Cardiac fibroblast (primary cell): ENCODE measurements at regions not wholly inside any gene's neighbourhood (a gene's known extent, or its start where the extent isn't known, plus 50 kb on each side); places are given as distances from the start of the nearest gene placed in this dataset.

Experiments
- DNase-seq, 2 donors: peaks; one replicate each; pipeline versions ENCODE4 v3.0.0 to v3.0.0-alpha.2; 2010; ENCODE audit warnings: low read depth in 2 of 2
- H3K4me3 ChIP-seq, 2 donors: replicated peaks in 1 of 2; 1 replicate in 1 of 2; 2 replicates in 1 of 2; pipeline ENCODE4 v1.5.1; 2011; ENCODE audit warnings: low read depth in 2 of 2, low read length in 2 of 2, mild to moderate bottlenecking in 2 of 2, moderate library complexity in 1 of 2
- CTCF ChIP-seq: IDR thresholded peaks from one replicate; pipeline ENCODE4 v1.5.1; 2011; ENCODE audit warnings: low read depth, mild to moderate bottlenecking, low read length, inconsistent platforms

- no peak for TF ChIP-seq CTCF
- DNase-seq: no peak
These were observed 119.8 kb downstream of the NEDD1 start for GRCh38 chr12:97026901-97027300.

GRCh38 chr12:97027482-97027881 is 120.4 kb downstream of the NEDD1 start:
- no peak for DNase-seq
- TF ChIP-seq CTCF: no peak
- no peak overlapping the region for H3K4me3 ChIP-seq

More at GRCh38 chr12:97026901-97027300, 119.8 kb downstream of the NEDD1 start:
- H3K4me3 ChIP-seq: no peak overlapping the region

GRCh38 chr12:97038131-97038530 is 131.1 kb downstream of the NEDD1 start:
- no peak for TF ChIP-seq CTCF
- no peak overlapping the region for H3K4me3 ChIP-seq
- no peak for DNase-seq

- no peak for TF ChIP-seq CTCF
- DNase-seq: peak in 1 of 2 donors; percentile 1
These were observed 131.8 kb downstream of the NEDD1 start for GRCh38 chr12:97038834-97039233.

GRCh38 chr12:97046901-97047300 is 139.8 kb downstream of the NEDD1 start:
- TF ChIP-seq CTCF: no peak
- DNase-seq: no peak
- H3K4me3 ChIP-seq: no peak overlapping the region

More at GRCh38 chr12:97038834-97039233, 131.8 kb downstream of the NEDD1 start:
- H3K4me3 ChIP-seq: no peak overlapping the region

- TF ChIP-seq CTCF: no peak
- no peak for DNase-seq
These were observed 140.3 kb downstream of the NEDD1 start for GRCh38 chr12:97047361-97047760.

GRCh38 chr12:97048421-97049035 is 141.5 kb downstream of the NEDD1 start:
- no peak for DNase-seq
- no peak overlapping the region for H3K4me3 ChIP-seq
- no peak for TF ChIP-seq CTCF

More at GRCh38 chr12:97047361-97047760, 140.3 kb downstream of the NEDD1 start:
- no peak overlapping the region for H3K4me3 ChIP-seq
